ENCODE measurements at regions not wholly inside any gene's neighbourhood (a gene's known extent, or its start where the extent isn't known, plus 50 kb on each side); places are given as distances from the start of the nearest gene placed in this dataset.

- Mint-ChIP-seq H3K27me3 (no peaks in the 10 kb centered on the region), H3K4me3 (no peak overlapping the region), H3K4me1 (ENCODE audit: unreplicated experiment) (no peaks in the 10 kb centered on the region), H3K9me3 (no peaks in the 10 kb centered on the region), H3K27ac (no peak overlapping the region), H3K36me3 (no peaks in the 10 kb centered on the region)
- no peak for DNase-seq (ENCODE audit: extremely low spot score, unreplicated experiment)
- TF ChIP-seq, protein P1, sequence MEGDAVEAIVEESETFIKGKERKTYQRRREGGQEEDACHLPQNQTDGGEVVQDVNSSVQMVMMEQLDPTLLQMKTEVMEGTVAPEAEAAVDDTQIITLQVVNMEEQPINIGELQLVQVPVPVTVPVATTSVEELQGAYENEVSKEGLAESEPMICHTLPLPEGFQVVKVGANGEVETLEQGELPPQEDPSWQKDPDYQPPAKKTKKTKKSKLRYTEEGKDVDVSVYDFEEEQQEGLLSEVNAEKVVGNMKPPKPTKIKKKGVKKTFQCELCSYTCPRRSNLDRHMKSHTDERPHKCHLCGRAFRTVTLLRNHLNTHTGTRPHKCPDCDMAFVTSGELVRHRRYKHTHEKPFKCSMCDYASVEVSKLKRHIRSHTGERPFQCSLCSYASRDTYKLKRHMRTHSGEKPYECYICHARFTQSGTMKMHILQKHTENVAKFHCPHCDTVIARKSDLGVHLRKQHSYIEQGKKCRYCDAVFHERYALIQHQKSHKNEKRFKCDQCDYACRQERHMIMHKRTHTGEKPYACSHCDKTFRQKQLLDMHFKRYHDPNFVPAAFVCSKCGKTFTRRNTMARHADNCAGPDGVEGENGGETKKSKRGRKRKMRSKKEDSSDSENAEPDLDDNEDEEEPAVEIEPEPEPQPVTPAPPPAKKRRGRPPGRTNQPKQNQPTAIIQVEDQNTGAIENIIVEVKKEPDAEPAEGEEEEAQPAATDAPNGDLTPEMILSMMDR (conservative IDR thresholded peaks at IDR 0.05), result no peak
Observed at GRCh38 chr3:109597444-109597843, 260.1 kb upstream of the DPPA4 start.

GRCh38 chr3:109607897-109608296 lies 270.6 kb upstream of the DPPA4 start:
- Mint-ChIP-seq H3K36me3 (no peaks in the 10 kb centered on the region), H3K27me3 (no peaks in the 10 kb centered on the region), H3K27ac (no peak overlapping the region), H3K9me3 (peaks cover 5% of the 10 kb centered on the region), H3K4me3 (no peak overlapping the region), H3K4me1 (ENCODE audit: unreplicated experiment) (no peaks in the 10 kb centered on the region)
- TF ChIP-seq, protein P1 (conservative IDR thresholded peaks at IDR 0.05), result no peak
- no peak for DNase-seq (ENCODE audit: extremely low spot score, unreplicated experiment)

DNA sequence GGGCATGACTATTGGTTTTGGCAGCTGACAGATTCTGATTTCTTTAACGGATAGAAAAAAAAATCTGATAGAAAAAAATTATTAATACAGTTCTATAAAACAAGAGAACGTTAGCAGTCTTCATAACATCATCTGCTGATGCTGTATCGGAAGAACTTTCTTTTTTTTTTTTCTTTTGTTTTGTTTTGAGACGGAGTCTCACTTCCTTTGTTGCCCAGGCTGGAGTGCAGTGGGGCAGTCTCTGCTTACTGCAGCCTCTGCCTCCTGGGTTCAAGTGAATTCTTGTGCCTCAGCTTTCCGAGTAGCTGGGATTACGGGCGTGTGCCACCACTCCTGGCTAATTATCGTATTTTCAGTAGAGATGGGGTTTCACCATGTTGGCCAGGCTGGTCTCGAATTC lies 271.2 kb upstream of the DPPA4 start:
- TF ChIP-seq, protein P1 (conservative IDR thresholded peaks at IDR 0.05), result no peak
- no peaks in the 10 kb centered on the region for H3K4me1 Mint-ChIP-seq (ENCODE audit: unreplicated experiment)
- no peaks in the 10 kb centered on the region for H3K27me3 Mint-ChIP-seq
- H3K27ac Mint-ChIP-seq, result no peak overlapping the region
- no peak for DNase-seq (ENCODE audit: extremely low spot score, unreplicated experiment)
- H3K36me3 Mint-ChIP-seq, result no peaks in the 10 kb centered on the region
- H3K9me3 Mint-ChIP-seq, result no peaks in the 10 kb centered on the region
- no peak overlapping the region for H3K4me3 Mint-ChIP-seq

DNA sequence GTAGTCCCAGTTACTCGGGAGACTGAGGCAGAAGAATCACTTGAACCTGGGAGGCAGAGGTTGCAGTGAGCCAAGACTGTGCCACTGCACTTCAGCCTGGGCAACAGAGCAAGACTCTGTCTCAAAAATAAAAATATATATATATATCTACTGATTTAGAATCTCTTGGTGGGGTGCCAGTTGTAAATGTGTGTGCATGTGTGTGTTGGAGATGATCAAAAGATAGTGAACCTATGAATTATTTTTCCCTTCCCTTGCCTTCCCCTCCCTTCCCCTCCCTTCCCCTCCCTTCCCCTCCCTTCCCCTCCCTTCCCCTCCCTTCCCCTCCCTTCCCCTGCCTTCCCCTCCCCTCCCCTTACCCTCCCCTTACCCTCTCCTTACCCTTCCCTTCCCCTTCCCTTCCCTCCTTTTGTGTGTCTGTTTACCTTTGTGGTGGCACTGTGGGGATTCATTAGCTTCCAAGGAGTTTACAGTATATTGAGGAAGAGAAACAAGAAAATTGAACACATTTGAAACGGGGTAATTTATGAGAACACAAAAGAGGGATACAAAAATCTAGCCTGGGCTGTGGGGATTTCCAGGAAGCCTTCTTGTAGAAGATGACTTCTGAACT lies 281.5 kb upstream of the DPPA4 start:
- H3K36me3 Mint-ChIP-seq, result no peaks in the 10 kb centered on the region
- no peak overlapping the region for H3K4me3 Mint-ChIP-seq
- TF ChIP-seq, protein P1 (conservative IDR thresholded peaks at IDR 0.05), result no peak
- no peaks in the 10 kb centered on the region for H3K9me3 Mint-ChIP-seq
- H3K27ac Mint-ChIP-seq, result no peak overlapping the region
- no peak for DNase-seq (ENCODE audit: extremely low spot score, unreplicated experiment)
- no peaks in the 10 kb centered on the region for H3K27me3 Mint-ChIP-seq
- H3K4me1 Mint-ChIP-seq (ENCODE audit: unreplicated experiment), result no peaks in the 10 kb centered on the region

GRCh38 chr3:109631897-109632296 lies 294.6 kb upstream of the DPPA4 start:
- Mint-ChIP-seq H3K9me3 (no peaks in the 10 kb centered on the region), H3K27me3 (no peaks in the 10 kb centered on the region), H3K36me3 (no peaks in the 10 kb centered on the region), H3K27ac (no peak overlapping the region), H3K4me1 (ENCODE audit: unreplicated experiment) (no peaks in the 10 kb centered on the region), H3K4me3 (no peak overlapping the region)
- no peak for DNase-seq (ENCODE audit: extremely low spot score, unreplicated experiment)
- TF ChIP-seq, protein P1 (conservative IDR thresholded peaks at IDR 0.05), result no peak
